HG03280 (cell line): ENCODE measurements at regions not wholly inside any gene's neighbourhood (a gene's known extent, or its start where the extent isn't known, plus 50 kb on each side); places are given as distances from the start of the nearest gene placed in this dataset.

Experiments
- ATAC-seq: cut with Tn5 transposase; IDR thresholded peaks from one replicate; pipeline ENCODE4 v1.9.1; 2021; ENCODE audit warnings: mild to moderate bottlenecking, moderate library complexity; ENCODE audit not compliant: unreplicated experiment

DNA sequence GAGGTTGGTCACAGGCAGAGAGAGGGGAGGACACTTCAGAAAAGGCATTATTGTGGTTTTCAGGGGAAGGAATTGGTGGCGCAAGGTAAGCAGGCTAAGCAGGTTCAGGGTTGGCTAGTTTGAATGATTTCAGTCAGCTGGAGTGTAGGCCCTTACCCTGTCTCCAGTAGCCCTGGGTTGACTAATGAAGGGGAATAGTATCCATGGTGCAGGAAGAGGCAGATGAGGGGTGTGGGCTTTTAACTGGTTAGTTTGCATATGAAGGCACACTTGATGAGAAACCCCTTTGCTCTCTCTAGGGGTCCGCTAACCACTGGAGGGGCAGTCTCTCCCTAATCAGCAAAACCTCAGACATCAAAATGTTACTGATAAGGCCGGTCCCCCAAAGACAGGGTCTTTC lies 249.7 kb downstream of the AASDHPPT start:
- ATAC-seq = no peak

DNA sequence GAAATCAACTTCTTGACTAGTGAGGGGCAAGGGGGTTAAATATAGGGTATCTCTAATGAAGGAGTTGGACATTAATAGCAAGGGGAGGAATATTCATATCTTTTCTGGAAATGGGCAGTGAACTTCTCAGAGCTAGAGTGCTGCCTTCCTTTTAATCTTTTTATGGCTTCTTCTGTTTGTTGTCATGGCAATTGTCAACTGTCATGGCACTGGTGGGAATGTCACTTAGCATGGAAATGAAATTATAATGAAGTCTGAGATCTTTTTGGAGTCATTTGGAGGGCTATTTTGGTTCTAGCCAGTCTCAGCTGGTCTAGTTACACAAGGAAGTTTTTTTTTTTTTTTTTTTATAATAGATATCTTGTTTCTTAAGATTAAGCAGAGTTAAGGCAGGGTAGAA lies 250.2 kb downstream of the AASDHPPT start:
- no peak for ATAC-seq

DNA sequence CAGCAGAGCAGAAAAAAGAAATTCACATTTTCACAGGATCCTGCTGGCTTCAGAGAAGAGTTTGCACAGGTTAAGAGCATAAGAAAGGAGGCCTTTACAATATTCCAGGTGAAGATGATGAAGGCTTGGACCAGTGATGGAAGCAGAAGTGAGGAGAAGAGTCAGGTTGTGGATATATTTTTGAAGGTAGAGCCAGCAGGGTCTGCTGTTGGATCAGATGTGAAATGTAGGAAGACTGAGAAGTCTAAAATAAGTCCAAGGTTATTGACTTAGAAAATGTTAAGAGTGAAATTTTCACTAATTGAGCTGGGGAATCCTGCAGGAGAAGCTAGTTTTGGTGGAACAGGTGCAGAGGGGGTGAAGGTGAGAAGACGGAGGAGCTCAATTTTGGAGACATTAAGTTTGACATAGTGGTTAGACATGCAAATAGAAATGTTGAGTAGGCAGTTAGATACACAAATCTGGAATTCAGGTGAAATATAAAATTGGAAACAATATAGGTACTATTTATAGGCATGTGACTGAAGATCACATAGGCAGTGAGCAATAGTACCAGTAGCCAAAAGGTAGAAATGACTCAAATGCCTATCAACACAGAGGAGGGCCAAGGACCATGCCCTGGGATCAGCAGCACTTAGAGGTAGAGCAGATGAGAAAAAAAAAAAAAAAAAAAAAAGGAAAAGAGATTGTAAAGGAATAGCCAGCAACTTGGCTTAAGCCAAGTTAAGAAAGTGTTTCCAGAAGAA lies 252.0 kb downstream of the AASDHPPT start:
- ATAC-seq = no peak

DNA sequence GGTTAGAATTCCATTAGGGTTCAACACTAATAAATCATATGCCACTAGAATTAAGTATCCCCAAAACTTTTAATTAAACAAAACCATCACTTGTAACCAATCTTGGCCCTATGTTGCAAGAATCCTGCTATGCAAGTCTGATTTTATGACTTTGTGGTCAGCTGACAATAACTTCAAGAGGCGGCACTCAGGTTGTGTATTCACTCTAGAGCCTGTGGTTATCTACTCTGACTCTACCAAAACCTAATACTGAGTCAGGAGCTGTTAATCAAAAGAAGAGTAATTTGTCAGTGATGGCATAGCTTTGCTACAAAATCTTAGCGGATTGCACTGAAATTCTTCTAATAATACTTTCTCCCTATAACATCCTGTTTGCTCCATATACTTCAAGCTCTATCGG lies 253.7 kb downstream of the AASDHPPT start:
- no peak for ATAC-seq

DNA sequence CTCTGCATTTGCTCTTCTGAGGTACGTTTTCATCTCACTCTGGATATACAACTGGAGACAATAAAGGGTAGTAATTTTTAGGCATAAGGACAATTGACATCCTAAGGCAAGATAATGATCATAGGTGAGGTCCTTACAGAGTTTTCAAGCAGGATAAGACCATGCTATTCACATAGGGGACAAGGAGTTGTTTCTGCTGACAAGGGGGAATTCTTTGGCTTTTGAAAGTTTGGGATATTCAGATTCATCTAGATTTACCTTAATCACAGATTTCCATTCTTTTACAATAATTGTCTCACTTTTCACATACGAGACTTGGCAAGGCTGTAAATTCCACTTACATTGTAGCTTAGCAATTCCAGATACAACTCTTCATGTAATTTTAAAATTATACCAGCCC lies 256.2 kb downstream of the AASDHPPT start:
- no peak for ATAC-seq

DNA sequence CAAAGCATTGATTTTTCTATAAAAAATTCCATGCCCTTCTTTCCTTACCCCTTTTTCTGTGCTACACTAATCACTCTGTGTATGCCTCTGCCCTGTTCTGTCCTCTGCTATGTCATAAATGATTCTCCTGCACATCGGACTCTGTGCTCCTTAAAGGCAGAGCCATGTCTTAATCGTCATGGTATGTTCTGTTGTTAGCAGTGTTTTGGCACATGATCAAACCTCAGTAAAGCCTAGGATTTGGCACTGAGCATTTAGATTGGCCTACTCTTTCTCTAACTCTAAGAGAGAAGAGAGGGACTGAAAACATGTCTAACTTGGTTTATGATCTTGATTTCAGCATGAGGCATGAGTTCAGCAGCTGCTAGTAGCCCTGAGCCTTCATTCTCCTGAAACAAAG lies 266.9 kb downstream of the AASDHPPT start:
- no peak for ATAC-seq

DNA sequence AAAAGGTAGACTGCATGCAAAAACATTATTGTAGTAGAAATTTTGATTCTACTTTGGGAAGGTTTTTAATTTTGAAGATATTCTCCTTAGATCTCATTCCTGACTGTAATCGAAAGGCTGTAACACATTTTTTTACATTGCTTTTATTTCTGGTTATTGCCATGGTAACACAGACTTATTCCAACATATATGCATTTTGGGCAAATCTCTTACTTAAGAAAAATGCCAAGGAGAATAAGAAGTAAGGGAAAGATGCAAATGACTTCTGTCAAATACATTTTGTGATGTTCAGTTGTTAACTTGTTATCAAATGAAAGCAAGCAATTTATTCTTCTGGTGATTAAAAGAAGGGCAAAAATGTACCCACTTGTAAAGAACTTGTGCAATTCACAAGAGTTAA lies 267.5 kb downstream of the AASDHPPT start:
- no peak for ATAC-seq

DNA sequence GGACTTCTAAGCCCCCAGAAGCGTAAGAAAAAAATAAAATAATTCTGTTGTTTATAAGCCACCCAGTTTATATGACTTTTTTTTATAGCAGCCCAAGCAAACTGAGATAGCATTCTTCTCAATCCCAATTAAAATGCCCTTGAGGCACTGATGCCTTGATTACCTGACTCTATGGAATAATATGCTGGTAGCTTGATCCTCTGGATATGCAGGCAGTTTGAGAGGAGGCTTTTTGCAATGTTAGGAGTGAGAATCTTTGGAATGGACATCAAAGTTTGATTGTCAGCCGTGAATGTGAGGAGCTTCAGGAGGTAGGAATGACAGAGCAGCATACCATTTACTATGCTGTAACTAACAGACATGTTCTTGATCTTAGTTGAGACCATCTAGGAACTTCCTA lies 275.6 kb downstream of the AASDHPPT start:
- no peak for ATAC-seq

DNA sequence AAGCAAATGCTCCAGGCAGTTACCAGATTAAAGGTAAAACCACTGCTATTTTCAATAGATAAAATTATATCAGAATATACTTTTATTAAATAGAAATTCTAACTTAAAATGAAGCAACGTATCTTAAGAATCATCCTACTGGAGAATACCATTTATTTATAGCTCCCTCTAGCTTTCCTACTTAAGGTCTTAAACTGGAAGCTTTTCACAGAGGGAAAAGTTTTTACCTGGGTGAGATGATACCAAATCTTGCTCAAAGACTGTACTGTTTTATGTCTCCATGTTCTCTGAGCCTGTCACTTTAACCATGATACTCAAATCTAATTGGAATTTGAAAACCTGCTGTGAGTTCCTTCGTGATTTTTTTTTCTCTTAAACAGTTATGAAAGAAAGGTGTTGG lies 291.8 kb downstream of the AASDHPPT start:
- ATAC-seq = no peak

DNA sequence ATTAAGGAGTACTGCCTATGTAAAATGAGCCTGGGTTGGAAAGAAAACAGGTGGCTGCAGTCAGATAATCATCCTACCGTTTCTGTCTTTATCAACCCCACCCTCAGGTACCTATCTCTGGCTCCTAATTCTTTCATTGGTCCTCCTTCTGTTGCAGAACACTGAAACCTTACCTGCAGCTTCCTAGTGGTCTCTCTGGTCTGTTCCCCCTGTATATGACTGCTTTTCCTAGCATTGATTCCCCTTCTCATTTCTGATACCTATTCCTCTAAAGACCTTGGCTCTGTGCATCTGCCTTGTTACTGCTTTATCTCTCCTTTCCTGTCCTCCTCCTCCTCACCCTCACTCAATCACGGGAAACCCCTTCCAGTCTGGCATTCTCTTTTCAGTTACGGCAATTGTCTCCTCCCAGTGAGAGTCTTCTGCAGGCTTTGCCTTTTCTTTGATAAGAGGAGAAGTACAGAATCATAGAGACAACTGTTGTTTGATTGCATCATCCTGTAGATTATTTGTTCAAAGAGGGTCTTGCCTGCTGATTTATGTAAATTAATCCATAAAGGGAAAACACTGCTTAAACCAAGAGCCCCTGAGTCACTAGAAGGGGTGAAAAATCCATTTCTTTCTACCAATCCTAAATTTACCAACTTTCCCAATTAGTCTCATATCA lies 301.2 kb downstream of the AASDHPPT start:
- ATAC-seq = no peak

DNA sequence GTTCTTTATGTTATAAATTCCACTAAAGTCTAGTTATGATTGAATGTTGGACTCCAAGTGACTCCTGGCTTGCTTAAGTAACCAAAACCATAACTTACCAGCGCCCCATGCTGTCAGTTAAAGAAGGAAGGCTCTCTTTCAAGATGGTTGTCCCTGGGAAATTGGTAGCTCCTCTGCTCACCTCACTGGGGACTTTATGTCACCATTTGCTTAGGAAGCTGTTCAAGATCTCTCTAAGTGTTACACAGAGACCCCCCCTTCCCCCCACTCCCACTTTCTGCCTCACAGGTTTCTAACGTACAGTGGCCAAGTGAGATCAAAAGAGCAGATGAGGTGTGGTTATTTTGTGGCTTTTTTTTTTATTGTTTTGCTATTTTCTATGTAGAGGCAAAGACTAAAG lies 301.8 kb downstream of the AASDHPPT start:
- ATAC-seq = no peak

DNA sequence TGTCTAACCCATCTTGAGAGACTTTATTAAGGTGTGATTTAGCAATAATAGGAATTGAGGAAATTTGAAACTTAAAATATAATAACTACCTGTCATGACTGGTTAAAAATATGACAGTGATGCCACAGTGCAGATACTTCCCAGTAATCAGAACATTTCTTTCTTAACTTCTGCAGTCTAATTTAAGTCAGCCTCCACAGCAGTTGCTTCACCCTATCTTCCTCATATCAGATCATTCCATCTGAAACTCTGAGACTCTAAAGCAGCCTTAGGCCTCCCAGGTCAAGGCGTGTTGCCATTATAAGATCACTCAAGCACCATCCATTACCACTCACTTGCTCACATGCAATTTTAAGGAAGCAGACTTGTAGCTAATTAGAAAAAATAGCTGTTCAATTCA lies 302.2 kb downstream of the AASDHPPT start:
- no peak for ATAC-seq

DNA sequence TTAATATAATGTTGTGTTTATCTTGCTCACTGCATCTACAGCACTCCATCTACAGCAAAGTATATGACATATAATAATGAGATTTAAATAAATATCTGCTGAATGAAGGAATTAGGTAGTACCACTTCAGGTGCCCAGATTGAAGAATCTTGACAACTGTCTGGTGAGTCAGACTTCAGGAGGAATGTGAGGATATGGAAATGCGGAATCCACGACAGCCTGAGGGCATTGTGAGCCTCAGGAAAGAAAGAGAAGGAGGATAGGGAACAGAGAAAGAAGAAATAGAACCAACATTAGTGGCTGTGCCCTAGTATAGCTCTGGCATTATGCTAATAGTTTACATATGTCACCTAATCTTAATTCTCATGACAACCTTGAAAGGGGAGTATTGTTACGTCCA lies 304.4 kb downstream of the AASDHPPT start:
- no peak for ATAC-seq

DNA sequence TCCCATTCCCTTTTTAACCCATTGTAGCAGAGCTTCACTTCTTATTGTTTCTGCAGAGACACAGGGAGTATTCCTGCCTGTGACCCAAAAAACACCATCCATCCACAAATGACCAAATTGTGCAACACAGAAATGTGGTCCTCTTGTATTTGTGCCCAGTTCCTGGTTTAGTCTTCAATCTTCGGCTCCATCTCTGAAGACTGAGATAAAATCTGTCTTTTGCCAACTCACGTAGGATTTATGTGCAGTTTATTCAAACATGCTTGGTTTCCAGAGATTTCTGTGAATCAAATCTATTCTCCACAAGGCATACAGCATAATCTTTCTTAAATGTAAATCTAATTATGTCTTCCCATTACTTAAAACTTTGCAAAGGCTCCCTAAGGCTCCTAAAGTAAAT lies 307.0 kb downstream of the AASDHPPT start:
- ATAC-seq = no peak

DNA sequence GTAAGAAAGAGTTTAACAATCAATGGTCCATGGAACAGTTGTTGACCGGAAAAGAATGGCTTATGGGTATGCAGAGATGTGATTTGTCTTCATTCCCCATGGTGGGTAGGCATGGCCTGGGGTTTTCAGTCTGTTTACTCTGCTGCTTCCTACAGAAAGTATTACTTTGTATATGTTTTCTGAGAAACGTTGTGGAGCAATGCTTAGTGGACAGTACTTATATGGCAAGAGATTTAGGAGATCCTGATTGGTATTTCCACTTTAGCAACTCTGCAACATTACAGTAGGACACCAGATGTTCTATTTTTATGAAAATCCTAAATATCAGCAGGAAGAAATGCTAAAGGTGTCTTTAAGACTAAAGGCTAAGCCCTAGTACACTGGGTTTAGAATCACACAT lies 309.1 kb downstream of the AASDHPPT start:
- no peak for ATAC-seq

DNA sequence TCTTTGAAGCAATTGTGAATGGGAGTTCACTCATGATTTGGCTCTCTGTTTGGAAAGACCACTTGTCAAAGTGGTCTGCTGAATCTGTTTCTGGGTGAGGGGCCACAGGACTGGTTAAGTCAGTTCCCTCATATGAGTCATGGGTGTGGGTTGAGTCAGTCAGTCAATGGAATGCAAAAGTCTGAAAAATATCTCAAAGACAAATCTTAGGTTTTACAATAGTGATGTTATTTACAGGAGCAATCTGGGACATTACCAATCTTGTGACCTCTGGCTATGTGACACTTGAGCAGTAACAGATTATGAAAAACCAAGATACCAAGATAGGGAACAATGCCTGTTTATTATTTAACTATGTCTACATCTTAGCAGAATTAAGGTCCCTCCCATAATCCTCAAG lies 311.6 kb downstream of the AASDHPPT start:
- no peak for ATAC-seq

DNA sequence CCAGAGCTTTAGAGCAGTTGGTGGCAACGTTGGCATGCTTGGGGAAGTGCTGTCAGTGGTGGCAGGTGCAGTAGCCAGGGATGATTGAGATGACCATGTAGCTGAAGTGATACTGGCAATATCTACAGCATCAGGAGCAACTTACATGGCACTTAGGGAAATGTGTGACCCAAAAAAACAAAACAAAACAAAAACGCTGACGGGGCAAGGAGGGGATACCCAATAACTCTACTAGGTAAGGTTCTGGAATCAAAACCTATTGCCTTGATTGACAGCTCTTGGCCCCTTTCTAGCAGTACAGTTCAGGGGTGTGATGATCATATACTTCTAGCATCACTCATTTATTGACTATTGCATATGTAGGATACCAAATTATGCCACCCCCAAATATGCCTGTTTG lies 312.6 kb downstream of the AASDHPPT start:
- no peak for ATAC-seq

DNA sequence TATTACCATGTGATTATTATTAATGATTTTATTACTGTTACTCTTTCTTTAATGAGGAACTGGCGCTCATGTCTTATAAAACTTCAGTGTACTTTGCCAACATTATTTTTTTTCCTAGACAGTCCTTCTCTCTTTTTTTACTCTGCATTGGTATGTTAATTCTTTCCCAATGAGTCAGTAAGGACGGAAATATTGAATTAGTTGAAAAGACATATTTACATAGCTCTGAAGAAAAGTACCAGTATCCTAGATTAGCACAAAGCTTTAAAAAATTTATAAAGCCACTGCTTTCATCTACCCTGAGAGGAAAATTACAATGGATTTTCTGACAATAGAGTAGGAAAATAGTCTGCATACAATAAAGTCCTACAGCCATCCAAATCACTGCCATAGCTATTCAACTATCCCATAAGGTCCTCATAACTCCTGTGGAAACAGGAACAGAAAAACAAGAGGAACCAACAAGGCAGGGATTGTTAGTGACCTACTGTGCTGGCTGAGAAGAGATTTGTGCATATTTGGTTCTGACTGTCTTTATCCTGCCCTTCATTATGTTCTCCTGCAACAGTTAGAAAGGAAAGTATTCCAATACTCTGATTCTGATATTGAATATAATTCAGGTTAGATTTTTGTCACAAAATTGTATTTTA lies 314.4 kb downstream of the AASDHPPT start:
- no peak for ATAC-seq

DNA sequence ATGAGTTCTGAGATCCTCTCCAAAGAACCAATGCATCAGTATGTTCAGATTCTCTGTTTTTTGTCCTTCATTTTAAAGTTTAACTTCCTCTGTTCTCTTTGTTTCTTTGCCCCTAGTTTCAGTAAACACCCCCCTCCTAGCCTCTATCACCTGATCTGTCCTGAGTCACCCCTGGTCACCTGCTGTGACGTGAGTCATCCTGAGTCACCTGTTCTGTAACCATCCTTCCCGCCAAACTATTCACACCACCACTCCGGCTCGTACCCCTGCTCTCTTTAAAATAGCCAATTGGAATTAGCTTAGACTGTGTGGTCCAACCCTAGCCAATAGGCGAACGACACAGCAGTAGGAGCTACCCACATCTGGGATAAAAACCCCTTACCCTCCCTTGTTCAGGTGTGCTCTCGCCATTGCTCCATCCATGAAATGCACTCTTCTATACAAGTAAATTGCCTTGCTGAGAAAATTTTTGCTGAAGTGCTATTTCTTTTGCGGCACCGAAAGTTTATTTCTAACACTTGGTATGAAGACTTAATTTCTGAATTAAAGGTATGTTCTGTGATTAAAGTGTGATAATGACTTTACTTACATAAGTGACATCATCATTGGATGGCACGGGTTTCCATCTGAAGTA lies 318.4 kb downstream of the AASDHPPT start:
- no peak for ATAC-seq

DNA sequence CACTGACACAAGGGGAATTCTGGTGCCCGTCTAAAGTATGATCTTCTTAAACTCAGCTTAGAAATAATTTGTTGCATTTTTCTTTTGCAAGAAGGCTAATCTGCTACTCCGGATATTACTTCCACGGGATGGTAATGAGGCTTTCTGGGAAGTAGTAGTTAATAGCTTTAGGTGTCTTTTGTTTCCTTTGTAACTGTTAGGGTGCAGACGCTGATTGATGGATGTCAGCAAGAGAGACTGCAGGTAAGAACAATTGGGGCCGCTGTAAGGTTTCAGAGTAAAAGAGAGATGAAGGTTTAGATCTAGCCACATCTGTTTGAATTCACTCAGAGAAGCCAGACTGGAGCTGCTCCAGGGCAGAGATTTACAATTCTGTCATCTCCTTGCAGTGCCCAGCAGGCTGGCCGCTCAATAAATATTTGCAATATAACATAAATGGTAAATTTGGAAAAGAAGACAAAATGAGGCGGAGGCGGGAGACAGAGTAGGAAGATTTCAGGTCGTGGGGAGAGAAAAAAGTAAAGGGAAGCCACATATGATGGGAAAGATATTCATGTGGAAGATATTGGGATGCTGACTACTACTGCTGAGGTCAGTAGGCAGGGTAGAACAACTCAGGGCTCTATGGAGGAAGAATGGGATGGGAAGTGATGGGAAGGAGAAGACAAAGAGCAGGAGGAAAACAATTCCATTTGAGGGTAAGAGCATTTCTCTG lies 320.5 kb downstream of the AASDHPPT start:
- no peak for ATAC-seq

DNA sequence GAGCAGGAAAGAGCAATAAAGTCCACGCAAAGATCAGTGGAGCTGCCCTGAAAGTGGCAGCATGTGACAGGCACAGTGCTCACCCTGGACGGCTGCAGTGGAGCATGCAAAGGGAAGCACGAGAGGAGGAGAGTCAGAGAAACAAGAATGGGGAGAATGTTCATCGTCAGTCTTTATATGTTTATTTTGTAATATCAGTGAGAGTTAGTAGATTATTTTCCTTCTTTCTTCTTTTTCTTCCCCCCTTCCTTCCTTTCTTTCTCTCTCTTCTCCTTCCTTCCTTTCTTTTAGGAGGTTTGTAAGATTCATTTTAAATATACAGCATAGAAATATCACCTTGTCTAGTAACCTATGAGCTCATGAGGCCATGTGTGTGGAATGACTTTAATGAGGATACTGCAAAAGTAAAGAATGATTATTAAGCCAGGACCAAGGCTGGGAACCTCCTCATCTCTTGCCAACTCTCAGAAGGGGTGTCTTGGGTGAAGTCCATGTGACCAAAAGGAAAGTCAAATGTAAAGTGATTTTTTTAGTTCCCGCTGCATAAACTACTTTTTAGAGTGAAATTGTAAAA lies 321.1 kb downstream of the AASDHPPT start:
- ATAC-seq = no peak
